ENCODE measurements at regions not wholly inside any gene's neighbourhood (a gene's known extent, or its start where the extent isn't known, plus 50 kb on each side); places are given as distances from the start of the nearest gene placed in this dataset.

DNA sequence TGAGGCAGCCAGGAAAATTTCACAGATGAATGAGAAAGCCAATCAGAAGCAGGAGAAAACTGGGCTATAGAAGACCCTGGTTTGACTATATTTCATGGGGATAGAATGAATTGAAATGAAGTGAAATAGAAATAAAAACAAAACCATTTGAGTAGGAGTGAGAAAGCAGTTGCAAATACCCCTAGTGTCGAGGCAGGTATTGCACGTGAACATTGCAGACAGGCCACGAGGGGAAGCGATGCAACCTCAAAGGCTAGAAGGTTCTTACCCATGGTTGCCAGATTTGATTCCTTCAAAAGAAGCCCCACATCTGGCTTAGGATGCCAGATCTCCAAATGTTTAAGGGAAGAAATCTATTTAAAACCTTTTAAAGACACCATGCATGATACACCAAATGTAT lies 648.9 kb downstream of the VRK1 start:
- TF ChIP-seq POLR2AphosphoS5 (IDR thresholded peaks at IDR 0.05) (no peak), SMC3 (conservative IDR thresholded peaks at IDR 0.05; ENCODE audit: poor library complexity) (no peak), TAF1 (IDR thresholded peaks at IDR 0.05; ENCODE audit: low read depth) (no peak), EP300 (conservative IDR thresholded peaks at IDR 0.05; ENCODE audit: poor library complexity, severe bottlenecking) (no peak), REST (IDR thresholded peaks at IDR 0.05; ENCODE audit: borderline replicate concordance) (no peak)
- TF ChIP-seq, protein P1, sequence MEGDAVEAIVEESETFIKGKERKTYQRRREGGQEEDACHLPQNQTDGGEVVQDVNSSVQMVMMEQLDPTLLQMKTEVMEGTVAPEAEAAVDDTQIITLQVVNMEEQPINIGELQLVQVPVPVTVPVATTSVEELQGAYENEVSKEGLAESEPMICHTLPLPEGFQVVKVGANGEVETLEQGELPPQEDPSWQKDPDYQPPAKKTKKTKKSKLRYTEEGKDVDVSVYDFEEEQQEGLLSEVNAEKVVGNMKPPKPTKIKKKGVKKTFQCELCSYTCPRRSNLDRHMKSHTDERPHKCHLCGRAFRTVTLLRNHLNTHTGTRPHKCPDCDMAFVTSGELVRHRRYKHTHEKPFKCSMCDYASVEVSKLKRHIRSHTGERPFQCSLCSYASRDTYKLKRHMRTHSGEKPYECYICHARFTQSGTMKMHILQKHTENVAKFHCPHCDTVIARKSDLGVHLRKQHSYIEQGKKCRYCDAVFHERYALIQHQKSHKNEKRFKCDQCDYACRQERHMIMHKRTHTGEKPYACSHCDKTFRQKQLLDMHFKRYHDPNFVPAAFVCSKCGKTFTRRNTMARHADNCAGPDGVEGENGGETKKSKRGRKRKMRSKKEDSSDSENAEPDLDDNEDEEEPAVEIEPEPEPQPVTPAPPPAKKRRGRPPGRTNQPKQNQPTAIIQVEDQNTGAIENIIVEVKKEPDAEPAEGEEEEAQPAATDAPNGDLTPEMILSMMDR (IDR thresholded peaks at IDR 0.05; ENCODE audit: poor library complexity, severe bottlenecking) = no peak

All from neural cell (in vitro differentiated cells).